ENCODE measurements at regions not wholly inside any gene's neighbourhood (a gene's known extent, or its start where the extent isn't known, plus 50 kb on each side); places are given as distances from the start of the nearest gene placed in this dataset.
A peak's percentile ranks its signal among the peaks of the same experiment; 100 is the strongest.
"Not testable (repeated sequence)": the region's sequence is repeated elsewhere in the genome, so short reads cannot be mapped to it uniquely, and the experiment has no call there.

DNA sequence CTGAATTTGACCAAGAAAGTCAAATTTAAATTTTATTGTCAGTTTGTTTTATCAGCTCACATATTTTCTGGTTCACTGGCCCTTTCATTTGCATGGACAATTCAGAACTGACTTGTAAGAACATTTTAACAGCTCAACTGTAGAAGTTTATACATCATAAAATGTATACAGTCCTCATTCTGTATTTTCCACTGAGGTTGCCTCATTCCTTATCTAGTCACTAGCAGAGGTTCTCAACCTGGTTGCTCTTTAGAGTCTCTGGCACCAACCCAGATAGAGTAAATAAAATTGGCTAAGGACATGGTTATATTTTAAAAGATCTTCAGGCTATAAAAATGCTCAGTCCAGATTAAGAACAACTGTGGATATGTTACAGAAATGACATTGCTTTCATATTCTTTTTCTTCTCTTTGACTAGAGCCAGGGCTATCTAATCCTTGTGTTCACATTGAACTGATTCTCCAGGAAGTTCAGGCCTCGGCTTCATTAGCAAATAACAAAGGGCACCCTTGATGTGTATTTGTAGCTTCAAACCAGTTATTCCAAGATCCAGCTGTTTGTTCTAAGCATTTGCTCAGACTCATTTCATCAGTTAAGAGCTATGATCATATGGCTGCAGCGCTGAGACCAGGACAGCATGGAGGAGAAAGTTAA is 782.5 kb downstream of the ETS1 start:
- DNase-seq (ENCODE audit: low read depth in 3 of 3, low spot score in 2 of 3): peak in 2 of 3 donors; percentile 8 to 32

DNA sequence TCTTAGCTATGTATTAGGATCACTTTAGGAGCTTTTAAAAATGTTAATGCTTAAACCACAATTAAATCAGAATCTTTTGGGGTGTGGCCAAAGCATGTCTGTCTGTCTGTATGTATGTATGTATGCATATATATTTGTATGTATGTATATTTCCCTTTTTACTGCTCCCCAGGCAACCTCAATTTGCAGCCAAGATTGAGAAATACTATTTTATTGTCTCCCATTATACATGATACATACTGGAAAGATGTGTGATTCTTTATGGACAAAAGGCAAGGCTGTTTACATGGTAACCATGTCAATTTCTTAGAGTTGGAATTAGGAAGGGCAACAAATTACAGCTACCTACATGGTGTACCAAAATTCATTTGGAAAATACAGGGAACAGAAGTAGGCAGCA is 783.6 kb downstream of the ETS1 start:
- DNase-seq (ENCODE audit: low read depth in 3 of 3, low spot score in 2 of 3): no peak

DNA sequence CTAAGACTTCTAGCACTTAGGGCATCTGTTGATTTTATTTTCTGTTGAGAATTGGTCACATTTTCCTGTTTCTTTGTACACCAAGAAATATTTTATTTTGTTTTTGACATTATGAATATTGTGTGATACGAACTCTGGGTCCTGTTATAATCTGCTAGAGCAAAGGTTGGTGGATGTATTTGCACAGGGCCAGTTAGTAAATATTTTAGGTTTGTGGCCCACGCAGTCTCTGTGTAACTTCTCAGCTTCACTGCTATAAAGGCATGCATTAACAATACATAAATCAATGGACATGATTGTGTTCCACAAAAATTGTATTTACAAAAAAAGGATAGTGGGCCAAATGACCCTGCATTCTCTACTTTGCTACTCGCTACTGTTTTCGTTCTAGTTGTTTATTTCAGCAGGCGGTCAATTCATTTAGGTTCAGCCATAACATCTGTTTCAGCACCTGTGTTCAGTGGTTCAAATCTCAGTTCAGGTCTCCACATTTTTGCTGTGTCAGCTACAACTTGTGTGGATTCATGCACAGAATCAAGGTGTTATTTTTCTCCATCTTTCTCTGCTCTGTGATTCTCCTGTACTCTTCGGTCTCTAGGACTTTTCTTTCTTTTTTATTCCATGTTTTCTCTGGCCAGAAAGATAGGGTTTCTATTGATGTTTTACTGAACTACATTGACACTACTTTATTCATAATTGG is 786.2 kb downstream of the ETS1 start:
- no peak for DNase-seq (ENCODE audit: low read depth in 3 of 3, low spot score in 2 of 3)

DNA sequence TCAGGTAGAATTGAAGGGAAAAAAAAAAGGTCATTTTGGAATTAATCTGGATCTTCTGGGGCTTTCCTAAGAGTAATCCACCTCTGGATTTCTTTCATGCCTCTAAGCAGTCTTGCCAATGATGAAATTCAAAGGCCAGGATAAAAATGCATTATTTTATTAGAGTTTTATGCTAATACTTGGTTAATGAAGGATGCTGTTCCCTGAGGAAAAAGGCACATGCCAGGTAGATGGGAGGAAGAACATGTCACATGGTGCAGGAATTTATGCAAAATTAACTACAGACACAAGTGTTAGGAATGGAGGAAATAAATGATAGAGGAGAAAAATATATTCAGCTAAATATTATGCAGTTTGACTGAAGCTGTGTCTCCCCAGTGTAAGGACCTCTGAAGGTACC is 792.0 kb downstream of the ETS1 start:
- no peak for DNase-seq (ENCODE audit: low read depth in 3 of 3, low spot score in 2 of 3)

DNA sequence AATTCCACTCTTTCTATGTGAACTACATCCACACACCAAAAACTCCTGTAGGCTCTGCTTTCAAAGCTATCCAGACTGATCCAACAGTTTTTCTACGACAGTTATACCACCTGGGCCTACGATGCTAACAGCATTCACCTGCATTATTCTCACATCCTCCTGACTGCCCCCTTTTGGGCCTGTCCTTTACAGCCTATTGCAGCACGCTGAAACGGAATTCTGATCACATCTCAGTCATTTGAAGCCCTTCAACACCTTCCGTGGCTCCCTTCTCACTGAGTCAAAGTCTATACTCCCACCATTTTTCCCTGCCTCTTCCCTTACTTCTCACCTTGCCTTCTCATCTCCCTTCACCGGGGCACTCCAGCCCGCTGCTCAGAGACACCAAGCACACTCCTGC is 791.3 kb upstream of the KIRREL3 start:
- DNase-seq (ENCODE audit: low read depth in 3 of 3, low spot score in 2 of 3): no peak

DNA sequence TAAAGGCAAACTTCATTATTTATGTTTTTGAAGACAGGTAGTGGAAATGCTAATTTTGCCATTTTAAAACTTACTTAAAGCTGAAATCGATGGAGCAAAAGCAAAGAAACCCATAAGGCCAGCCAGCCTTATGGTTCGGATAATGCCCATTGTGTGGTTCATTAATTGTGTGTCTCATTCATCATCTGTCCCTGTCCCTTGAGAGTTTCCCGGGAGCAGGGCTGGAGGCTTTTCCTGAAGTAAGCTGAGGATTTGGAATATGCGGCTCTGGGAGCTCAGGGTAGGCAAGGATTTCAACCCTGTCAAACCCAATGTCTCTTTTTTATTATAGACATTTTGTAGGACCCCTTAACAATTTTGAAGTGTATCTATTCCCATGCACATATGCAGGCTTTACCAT is 790.0 kb upstream of the KIRREL3 start:
- no peak for DNase-seq (ENCODE audit: low read depth in 3 of 3, low spot score in 2 of 3)

DNA sequence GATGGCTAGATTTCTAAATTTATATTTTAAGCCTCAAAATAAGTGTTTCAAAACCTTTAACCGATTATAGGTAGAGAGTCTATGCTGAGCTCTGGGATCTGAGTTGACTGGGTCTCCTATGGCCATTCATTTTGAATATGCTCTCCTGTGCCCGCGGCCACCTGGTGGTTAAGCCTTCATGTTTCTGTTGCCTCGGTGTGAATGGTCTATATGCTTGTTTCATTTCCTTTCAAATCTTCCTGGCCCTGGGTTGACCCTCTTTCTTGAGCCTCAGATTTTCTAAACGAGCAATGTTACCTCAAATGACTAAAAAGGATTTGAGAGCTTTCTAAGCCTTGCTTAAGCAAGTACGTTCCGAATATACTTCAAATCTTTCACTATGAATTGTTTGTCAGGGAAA is 789.4 kb upstream of the KIRREL3 start:
- DNase-seq (ENCODE audit: low read depth in 3 of 3, low spot score in 2 of 3): no peak

DNA sequence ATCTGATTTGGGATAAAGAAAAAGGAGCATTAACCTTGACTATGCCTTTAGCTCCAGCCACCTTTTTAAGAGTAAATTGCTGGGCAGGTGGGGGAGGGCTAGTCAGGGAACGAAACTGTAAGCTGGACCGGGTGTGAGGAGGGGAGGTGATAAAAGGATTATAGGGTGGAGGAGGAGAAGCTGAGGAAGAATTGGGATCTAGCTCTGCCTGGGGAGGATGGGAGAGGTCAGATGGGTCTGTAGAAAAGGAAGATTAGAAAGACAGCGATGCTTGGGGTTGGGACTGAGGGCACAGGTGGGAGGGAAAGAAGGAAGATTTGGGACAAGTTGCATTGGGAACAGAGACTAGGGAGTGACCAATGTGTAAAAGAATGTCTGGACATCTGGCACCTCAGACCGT is 772.4 kb upstream of the KIRREL3 start:
- DNase-seq (ENCODE audit: low read depth in 3 of 3, low spot score in 2 of 3): not testable (repeated sequence)

DNA sequence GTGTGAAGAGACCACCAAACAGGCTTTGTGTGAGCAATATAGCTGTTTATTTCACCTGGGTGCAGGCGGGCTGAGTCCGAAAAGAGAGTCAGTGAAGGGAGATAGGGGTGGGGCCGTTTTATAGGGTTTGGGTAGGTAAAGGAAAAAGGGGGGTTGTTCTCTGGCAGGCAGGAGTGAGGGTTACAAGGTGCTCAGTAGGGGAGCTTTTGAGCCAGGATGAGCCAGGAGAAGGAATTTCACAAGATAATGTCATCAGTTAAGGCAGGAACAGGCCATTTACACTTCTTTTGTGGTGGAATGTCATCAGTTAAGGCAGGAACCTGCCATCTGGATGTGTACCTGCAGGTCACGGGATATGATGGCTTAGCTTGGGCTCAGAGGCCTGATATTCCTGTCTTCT is 768.4 kb upstream of the KIRREL3 start:
- not testable (repeated sequence) for DNase-seq (ENCODE audit: low read depth in 3 of 3, low spot score in 2 of 3)

DNA sequence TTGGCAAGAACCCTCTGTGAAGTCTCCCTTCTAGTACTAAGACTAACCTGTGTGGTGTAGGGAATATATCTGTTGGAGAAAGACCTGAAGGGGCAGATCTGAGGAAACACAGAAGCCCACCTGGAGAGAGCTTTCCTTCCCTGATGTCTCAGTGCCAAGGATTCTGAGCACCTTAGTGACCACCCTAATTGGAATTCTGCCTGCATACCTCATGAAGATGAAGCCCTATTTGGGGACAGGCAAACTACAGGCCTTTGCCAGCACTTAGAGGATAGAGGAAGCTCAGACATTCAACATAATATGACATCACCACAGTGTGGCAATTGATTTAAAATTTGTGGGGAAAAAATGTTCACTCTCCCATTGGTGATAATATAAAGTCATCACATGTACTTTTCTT is 766.2 kb upstream of the KIRREL3 start:
- no peak for DNase-seq (ENCODE audit: low read depth in 3 of 3, low spot score in 2 of 3)

DNA sequence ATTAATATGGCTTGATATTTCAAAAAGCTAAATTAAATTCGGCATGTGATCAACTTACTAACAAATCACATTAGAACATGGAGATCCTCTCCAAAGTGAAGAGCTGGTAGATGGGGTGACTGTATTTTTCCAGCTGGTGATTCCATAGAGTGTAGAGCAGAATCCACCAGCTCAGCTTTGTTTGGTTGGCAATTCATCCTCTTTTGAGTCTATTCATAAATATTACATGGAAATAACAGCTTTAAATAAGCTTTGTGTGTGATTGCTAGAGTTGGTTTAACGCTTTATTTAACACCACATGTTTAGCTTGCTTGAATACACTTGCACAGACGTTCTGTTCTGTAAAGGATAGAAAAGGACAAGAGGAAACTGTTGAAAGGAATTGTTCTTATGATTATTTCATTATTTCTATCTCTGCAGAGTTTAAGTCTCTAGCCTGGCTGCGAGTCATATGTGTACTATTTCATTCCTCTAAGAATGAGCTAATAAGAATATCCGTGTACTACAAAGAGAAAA is 738.3 kb upstream of the KIRREL3 start:
- DNase-seq (ENCODE audit: low read depth in 3 of 3, low spot score in 2 of 3): no peak

DNA sequence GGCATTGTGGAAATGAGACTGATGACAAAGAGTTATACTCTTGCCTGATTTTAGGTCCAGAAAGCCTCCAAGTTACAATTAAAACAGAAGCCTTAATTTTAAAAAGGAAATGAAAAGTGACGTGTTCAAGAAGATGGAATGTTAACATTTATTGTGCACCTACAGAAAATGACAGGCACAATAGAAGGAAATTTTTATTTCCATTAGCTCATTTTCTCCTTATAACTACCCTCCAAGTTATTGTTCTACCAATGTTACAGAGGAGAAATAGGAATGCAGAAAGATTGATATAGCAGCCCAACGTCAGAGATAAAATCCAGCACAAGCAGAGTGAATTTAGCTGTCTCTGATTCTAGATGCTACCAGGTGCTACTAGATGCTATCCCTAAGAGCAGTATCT is 736.9 kb upstream of the KIRREL3 start:
- DNase-seq (ENCODE audit: low read depth in 3 of 3, low spot score in 2 of 3): no peak

DNA sequence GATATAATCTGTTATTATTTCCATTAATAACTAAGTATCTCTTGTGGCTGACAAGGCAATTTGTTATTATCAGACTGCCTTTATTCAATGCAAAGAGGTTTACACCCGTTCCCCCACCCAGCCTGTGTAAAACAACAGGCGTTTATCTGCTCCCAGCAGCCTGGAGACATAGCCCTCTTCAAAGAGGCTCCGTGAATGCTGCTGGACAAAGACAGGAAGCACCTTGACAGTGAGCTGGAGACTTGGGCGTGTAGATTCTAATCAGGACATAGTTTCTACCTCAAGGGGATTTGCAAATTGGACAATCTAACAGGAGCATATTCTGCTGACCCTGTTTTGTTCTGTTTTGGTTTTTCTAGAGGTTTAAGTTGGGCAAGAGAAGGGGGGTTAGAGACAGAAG is 733.0 kb upstream of the KIRREL3 start:
- DNase-seq (ENCODE audit: low read depth in 3 of 3, low spot score in 2 of 3): no peak

DNA sequence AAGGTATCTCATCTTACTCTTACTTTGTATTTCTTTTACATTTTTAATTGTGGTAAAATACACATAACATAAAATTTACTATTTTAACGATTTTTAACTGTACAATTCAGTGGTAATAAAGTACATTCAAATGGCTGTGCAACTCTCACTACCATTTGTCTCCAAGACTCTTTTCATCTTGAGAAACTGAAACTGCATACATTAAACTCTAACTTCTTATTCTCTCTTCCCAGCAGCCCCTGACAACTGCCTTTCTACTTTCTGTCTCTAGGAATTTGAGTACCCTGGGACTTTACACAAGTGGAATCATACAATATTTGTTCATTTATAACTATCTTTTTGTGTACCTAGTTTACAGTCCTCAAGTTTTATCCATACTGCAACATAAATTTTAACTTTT is 725.8 kb upstream of the KIRREL3 start:
- DNase-seq (ENCODE audit: low read depth in 3 of 3, low spot score in 2 of 3): no peak

DNA sequence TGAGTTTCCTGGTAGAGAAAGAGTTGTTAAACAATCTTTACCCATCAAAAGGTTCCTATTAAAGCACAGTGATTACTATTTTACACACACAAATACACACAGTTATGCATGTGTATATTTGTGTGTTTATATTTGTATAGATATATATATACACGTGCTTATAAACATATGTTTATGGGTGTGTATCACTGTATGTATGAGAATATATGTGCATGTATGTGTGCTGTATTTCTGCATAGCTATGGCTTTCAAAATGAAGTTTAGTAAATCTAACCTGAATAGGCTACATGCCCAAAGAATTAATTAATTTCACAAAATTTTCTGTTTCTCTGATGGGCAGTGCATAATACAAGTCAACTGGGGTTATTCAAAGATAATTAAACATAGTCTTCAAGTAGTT is 723.1 kb upstream of the KIRREL3 start:
- no peak for DNase-seq (ENCODE audit: low read depth in 3 of 3, low spot score in 2 of 3)

DNA sequence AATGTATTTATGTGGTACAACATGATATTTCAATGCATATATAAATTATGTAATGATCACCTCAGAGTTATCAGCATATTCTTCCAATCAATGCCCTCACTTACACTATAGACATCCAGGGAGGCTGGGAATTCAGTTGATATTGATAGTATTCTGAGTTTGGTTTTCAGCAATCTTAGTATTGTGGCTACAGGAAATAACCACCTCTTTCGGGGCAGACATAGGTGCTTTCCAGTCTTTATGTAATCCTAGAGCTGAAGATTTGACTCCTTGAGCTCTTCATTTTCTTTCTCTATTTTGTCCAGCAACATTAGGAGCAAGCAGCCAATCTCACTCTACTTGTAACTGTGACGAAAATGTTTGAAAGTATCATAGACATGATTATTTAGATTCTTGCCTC is 712.7 kb upstream of the KIRREL3 start:
- no peak for DNase-seq (ENCODE audit: low read depth in 3 of 3, low spot score in 2 of 3)

DNA sequence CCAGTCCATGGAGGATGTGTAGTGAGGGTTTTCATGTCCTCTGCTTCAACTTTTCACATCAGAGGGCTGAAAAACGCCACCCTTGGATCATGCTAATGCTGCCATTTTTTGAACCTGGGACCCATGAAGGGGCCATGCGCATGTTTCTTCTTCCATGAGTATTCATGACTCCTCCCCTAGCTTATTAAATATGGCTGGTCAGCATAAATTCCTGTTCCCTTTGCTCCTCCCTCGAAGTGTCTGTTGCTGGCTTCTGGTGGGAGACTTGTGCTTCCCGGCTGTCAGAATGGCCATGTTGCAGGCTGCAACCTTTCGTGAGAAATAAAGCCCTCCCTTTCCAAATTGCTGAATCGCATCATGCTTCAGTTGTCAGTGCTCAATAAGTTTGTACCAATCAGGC is 711.2 kb upstream of the KIRREL3 start:
- no peak for DNase-seq (ENCODE audit: low read depth in 3 of 3, low spot score in 2 of 3)

DNA sequence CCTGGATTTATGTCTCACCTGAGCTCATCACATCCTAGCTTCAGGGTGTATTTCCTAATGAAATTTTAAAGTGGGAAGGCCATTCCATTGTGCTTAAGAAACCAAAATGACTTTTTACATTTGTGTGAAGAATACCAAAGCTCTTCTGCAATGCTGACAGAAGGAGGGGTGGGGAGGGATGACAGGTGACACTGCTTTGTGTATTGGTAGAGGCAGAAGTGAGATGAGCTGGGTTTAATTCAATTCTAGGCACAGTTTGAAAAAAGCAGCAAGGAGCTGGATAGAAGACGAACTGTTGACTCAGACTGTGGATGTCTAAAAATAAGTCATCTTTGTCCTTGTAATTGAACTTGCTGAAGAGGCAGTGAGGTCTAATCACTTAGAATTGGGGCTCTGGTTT is 710.3 kb upstream of the KIRREL3 start:
- DNase-seq (ENCODE audit: low read depth in 3 of 3, low spot score in 2 of 3): no peak

DNA sequence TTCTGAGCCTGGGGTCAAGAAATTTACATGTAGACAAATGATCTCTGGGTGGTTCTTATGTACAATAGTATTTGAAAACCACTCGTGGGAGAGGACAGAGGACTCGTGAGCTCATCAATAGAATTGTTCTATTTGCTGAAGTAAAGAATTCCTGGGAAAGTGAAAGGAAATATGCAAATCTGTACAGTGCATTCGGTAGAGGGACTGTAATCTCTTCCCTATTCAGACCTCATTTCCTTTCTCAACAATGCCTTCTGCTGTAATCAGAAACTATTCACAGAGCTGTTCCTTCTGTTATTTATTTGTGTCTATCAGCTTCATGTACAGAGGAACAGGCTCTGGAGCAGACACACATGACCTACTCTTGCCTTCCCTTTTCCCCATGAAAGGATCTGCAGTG is 709.4 kb upstream of the KIRREL3 start:
- DNase-seq (ENCODE audit: low read depth in 3 of 3, low spot score in 2 of 3): no peak

DNA sequence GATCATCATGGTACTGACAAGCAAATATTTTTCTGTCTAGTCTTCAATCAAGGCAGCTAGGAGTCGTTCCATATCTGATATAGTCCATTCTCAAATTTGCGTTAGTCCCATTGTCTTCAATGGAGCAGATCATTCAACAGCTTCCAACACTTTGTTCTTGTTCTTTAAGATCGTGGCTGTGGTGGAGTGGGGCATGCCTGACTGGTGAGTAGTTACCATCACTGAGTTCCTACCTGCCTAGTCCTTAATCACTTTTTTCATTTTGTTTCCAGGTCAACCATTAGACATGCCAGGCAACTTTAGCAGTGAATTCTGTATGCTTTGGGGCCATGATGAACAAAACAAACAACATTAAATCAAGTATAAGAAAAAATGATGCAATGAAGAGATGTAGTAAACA is 693.1 kb upstream of the KIRREL3 start:
- DNase-seq (ENCODE audit: low read depth in 3 of 3, low spot score in 2 of 3): no peak

DNA sequence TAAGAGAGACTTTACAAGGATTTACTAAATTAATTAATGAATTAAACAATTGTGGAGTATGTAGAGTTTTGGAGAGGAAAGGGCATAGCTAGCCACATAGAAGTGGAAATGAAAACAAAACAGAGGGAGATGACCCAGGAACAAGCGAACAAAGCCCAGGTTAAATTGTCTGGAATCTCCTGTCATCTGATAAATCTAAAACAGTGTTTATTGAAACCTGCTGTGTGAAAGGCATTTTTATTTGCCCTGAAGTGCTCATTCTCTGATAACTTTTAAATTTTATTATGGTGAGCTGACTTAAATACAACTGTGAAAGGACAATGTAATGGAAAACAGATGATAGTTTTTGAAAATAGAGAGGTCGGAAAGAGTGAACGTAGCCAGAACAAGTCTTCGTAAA is 682.8 kb upstream of the KIRREL3 start:
- DNase-seq (ENCODE audit: low read depth in 3 of 3, low spot score in 2 of 3): no peak

DNA sequence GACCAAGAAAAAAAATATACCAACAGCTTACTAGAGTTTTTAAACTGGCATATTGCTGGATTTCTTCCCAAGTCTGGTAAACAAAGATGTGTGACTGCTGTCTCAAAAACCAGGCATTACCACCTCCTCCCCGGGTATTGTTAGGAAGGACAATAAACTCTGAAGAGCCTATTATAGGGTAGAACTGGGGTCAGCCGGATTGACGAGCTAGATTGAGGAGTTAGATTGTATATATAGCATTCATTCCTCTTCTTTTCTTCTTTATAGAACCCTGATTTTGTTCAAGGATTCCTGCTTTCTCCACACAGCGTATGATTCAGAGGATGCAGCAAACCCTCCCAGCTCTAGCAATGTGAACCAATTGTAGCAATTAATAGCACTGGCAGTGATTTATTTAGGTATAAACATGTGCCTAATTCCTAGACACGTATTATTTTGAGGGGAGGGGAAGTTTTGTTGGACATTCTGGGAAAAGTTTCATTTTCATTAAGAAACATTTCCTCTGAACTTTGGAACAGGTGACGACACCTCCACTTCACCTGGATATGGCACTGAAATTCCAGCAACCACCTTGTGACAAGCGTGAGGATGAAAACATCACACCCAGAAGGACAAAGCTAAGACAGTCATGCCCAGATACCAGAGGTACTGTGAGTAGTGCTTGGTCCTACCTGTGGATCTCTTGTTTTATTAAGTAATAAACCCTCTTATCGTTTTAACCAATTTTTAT is 679.4 kb upstream of the KIRREL3 start:
- DNase-seq (ENCODE audit: low read depth in 3 of 3, low spot score in 2 of 3): no peak
